Central memory CD8-positive, alpha-beta T cell (primary cell): ENCODE measurements at regions not wholly inside any gene's neighbourhood (a gene's known extent, or its start where the extent isn't known, plus 50 kb on each side); places are given as distances from the start of the nearest gene placed in this dataset.

Experiments used
- ATAC-seq: fragments of 150-1000 bp; cut with Tn5 transposase; replicated peaks from 2 replicates; pipeline ENCODE4 v1.10.0; 2022; ENCODE audit warnings: mild to moderate bottlenecking, moderate FRiP score, moderate number of reproducible peaks; ENCODE audit not compliant: poor library complexity, severe bottlenecking; ENCODE audit errors: extremely low read depth
- DNase-seq, 2 donors: peaks; one replicate each; pipeline ENCODE4 v3.0.0; 2021; ENCODE audit warnings: low spot score in 2 of 2
- H3K27ac Mint-ChIP-seq: one replicate; pipeline ENCODE4 v1.8.0; 2022; ENCODE audit warnings: low read depth, mild to moderate bottlenecking, moderate library complexity, mixed read lengths
- H3K27me3 Mint-ChIP-seq: one replicate; pipeline ENCODE4 v1.8.0; 2022; ENCODE audit warnings: mixed read lengths
- H3K36me3 Mint-ChIP-seq: one replicate; pipeline ENCODE4 v1.8.0; 2022; ENCODE audit warnings: mild to moderate bottlenecking, moderate library complexity, mixed read lengths; ENCODE audit not compliant: insufficient read depth
- H3K4me1 Mint-ChIP-seq: one replicate; pipeline ENCODE4 v1.8.0; 2022; ENCODE audit warnings: mixed read lengths
- H3K4me3 Mint-ChIP-seq: one replicate; pipeline ENCODE4 v1.8.0; 2022; ENCODE audit warnings: mild to moderate bottlenecking, moderate library complexity, mixed read lengths
- H3K9me3 Mint-ChIP-seq: one replicate; pipeline ENCODE4 v1.8.0; 2022; ENCODE audit warnings: mixed read lengths

- H3K27me3 Mint-ChIP-seq = no peaks in the 10 kb centered on the region
- peaks cover 27% of the 10 kb centered on the region for H3K9me3 Mint-ChIP-seq
- no peak for DNase-seq
- H3K4me3 Mint-ChIP-seq = no peak overlapping the region
- H3K4me1 Mint-ChIP-seq = no peaks in the 10 kb centered on the region
- ATAC-seq = no peak
- no peaks in the 10 kb centered on the region for H3K36me3 Mint-ChIP-seq
- no peak overlapping the region for H3K27ac Mint-ChIP-seq
Measured at GRCh38 chr6:50249493-50249892, 199.8 kb upstream of the DEFB112 start.

GRCh38 chr6:50257322-50257721 is 207.6 kb upstream of the DEFB112 start:
- H3K27ac Mint-ChIP-seq = no peak overlapping the region
- H3K4me3 Mint-ChIP-seq = no peak overlapping the region
- DNase-seq (no peak), ATAC-seq (no peak)
- H3K9me3 Mint-ChIP-seq = peaks cover 38% of the 10 kb centered on the region
- peaks cover 3% of the 10 kb centered on the region for H3K36me3 Mint-ChIP-seq
- no peaks in the 10 kb centered on the region for H3K4me1 Mint-ChIP-seq
- no peaks in the 10 kb centered on the region for H3K27me3 Mint-ChIP-seq

- DNase-seq = no peak
- peaks cover 3% of the 10 kb centered on the region for H3K36me3 Mint-ChIP-seq
- no peaks in the 10 kb centered on the region for H3K4me1 Mint-ChIP-seq
- no peak for ATAC-seq
- no peak overlapping the region for H3K27ac Mint-ChIP-seq
- no peak overlapping the region for H3K4me3 Mint-ChIP-seq
- no peaks in the 10 kb centered on the region for H3K27me3 Mint-ChIP-seq
- peaks cover 43% of the 10 kb centered on the region for H3K9me3 Mint-ChIP-seq
Measured at GRCh38 chr6:50259903-50260302, 210.2 kb upstream of the DEFB112 start.

GRCh38 chr6:50264995-50265571 is 215.4 kb upstream of the DEFB112 start:
- H3K36me3 Mint-ChIP-seq = no peaks in the 10 kb centered on the region
- DNase-seq (no peak), ATAC-seq (no peak)
- no peaks in the 10 kb centered on the region for H3K4me1 Mint-ChIP-seq
- H3K27ac Mint-ChIP-seq = no peak overlapping the region
- H3K27me3 Mint-ChIP-seq = no peaks in the 10 kb centered on the region
- no peak overlapping the region for H3K4me3 Mint-ChIP-seq
- peaks cover 28% of the 10 kb centered on the region for H3K9me3 Mint-ChIP-seq

- H3K27me3 Mint-ChIP-seq = no peaks in the 10 kb centered on the region
- no peak overlapping the region for H3K4me3 Mint-ChIP-seq
- H3K4me1 Mint-ChIP-seq = no peaks in the 10 kb centered on the region
- no peak overlapping the region for H3K27ac Mint-ChIP-seq
- no peaks in the 10 kb centered on the region for H3K36me3 Mint-ChIP-seq
- H3K9me3 Mint-ChIP-seq = peaks cover 20% of the 10 kb centered on the region
- ATAC-seq (no peak), DNase-seq (no peak)
Measured at GRCh38 chr6:50270415-50270814, 220.7 kb upstream of the DEFB112 start.

DNA sequence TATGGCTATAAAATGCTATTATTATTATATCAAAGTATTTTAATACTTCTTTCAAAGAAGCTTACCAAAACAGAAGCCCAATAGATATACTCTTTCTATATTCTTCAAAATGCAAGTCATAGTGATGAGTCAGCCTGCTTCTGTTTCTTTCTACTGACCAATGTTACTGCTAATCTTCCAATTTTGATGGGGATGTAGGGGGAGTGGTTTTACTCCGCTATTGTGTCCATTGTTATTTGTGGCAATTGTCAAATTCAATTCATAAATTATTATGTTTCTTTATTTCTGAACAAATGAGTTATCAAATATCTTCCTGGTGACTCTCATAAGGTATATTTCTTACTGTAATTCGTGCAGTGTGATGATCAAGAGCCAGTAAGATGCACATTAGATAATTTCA is 221.5 kb upstream of the DEFB112 start:
- Mint-ChIP-seq H3K27me3 (no peaks in the 10 kb centered on the region), H3K4me1 (no peaks in the 10 kb centered on the region), H3K36me3 (no peaks in the 10 kb centered on the region), H3K4me3 (no peak overlapping the region), H3K27ac (no peak overlapping the region), H3K9me3 (peaks cover 18% of the 10 kb centered on the region)
- no peak for DNase-seq
- no peak for ATAC-seq

DNA sequence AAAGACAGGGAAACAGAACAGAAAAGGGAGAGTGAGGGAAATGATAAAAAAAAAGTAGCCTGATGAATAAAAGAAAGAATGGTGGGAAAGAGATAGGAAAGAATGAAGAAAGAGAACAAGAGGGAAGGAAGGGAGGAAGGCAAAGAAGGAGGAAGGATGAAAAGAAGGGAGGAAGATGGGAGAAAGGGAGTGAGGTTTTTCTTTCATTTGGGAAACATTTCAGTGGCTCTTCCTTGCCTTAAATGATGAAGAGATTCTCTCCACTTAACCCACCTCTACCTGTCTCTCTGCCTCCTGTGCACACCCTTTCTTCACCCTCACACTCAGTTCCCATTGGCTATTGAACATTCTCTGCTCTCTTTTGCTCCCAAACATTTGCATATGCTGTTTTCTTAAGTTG is 222.1 kb upstream of the DEFB112 start:
- H3K27ac Mint-ChIP-seq = no peak overlapping the region

DNA sequence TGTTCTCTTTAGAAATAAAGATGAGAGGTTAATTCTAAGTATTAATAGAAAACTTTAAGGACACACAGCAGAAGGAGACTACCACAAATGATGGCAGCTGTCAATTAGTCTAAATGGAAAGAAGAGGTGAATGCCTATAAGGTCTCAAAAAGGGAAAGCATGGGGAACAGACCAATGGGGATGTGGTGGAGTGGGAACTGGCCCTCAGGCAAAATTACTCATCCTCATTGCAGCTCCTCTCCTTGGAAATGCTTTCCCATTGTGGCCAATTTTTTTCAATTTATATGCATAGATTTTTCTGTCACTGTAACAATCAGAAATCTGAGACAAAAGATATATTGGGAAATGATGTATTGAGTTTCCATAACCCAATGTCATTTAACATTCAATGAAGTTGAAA is 222.9 kb upstream of the DEFB112 start:
- no peak for ATAC-seq
- no peak for DNase-seq
- Mint-ChIP-seq H3K27ac (no peak overlapping the region), H3K9me3 (peaks cover 18% of the 10 kb centered on the region), H3K4me3 (no peak overlapping the region), H3K4me1 (no peaks in the 10 kb centered on the region), H3K27me3 (no peaks in the 10 kb centered on the region), H3K36me3 (no peaks in the 10 kb centered on the region)

More for the DNA sequence above, 222.1 kb upstream of the DEFB112 start:
- ATAC-seq (no peak), DNase-seq (no peak)
- H3K27me3 Mint-ChIP-seq = no peaks in the 10 kb centered on the region
- H3K4me3 Mint-ChIP-seq = no peak overlapping the region
- no peaks in the 10 kb centered on the region for H3K36me3 Mint-ChIP-seq
- H3K4me1 Mint-ChIP-seq = no peaks in the 10 kb centered on the region
- H3K9me3 Mint-ChIP-seq = peaks cover 18% of the 10 kb centered on the region

DNA sequence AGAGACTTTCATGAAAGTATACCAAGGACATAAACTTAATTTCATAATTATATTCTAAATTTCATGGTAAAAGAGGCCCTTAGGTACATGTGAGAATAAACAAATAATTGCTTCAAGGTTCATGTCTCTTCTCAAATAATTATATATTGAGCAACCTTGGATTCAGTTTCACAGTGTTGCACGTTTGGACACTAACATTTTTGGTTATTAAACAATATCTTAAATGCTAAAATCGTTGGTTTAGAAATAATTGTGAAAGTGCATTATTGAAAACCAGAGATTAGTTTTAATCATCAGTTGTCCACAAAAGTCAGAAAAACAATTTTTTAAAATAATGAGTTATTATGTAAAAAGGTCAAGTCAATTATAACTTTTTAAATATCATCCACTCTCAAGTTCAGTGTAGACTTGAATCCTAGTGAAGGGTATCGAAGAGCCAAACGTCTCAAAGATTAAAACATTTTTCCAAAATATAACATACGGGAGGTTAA is 227.1 kb upstream of the DEFB112 start:
- H3K9me3 Mint-ChIP-seq = peaks cover 25% of the 10 kb centered on the region

GRCh38 chr6:50277774-50278173 is 228.0 kb upstream of the DEFB112 start:
- H3K36me3 Mint-ChIP-seq = no peaks in the 10 kb centered on the region
- no peak for DNase-seq
- H3K27ac Mint-ChIP-seq = no peak overlapping the region
- ATAC-seq = no peak
- H3K27me3 Mint-ChIP-seq = no peaks in the 10 kb centered on the region
- H3K9me3 Mint-ChIP-seq = peaks cover 23% of the 10 kb centered on the region
- H3K4me3 Mint-ChIP-seq = no peak overlapping the region
- no peaks in the 10 kb centered on the region for H3K4me1 Mint-ChIP-seq

More for the DNA sequence above, 227.1 kb upstream of the DEFB112 start:
- Mint-ChIP-seq H3K4me1 (no peaks in the 10 kb centered on the region), H3K27ac (no peak overlapping the region), H3K27me3 (no peaks in the 10 kb centered on the region), H3K4me3 (no peak overlapping the region), H3K36me3 (no peaks in the 10 kb centered on the region)
- ATAC-seq (no peak), DNase-seq (no peak)

DNA sequence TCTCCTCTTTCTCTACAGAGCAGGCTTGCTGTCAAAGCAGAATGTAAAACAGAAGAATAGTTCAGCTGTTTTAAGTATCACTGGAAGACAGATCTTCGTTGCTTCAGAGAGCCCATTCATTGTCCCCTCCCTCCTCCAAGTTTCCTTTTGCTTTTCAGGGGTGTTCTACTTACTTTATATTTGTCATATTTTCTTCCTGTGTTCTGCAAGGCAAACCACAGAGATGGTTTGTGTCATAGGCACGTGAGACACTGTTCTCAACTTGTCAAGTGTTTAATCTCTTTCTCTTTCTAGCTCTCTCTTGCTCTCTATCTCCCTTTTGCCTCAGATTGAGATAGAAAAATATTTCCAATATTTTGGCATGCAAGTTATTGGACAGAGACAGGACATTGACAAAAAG is 228.9 kb upstream of the DEFB112 start:
- Mint-ChIP-seq H3K9me3 (peaks cover 17% of the 10 kb centered on the region), H3K27me3 (no peaks in the 10 kb centered on the region), H3K27ac (no peak overlapping the region), H3K4me3 (no peak overlapping the region), H3K4me1 (no peaks in the 10 kb centered on the region), H3K36me3 (no peaks in the 10 kb centered on the region)
- DNase-seq (no peak), ATAC-seq (no peak)

GRCh38 chr6:50285735-50286134 is 236.0 kb upstream of the DEFB112 start:
- no peaks in the 10 kb centered on the region for H3K4me1 Mint-ChIP-seq
- ATAC-seq (no peak), DNase-seq (no peak)
- H3K36me3 Mint-ChIP-seq = no peaks in the 10 kb centered on the region
- H3K9me3 Mint-ChIP-seq = peaks cover 23% of the 10 kb centered on the region
- no peak overlapping the region for H3K27ac Mint-ChIP-seq
- no peak overlapping the region for H3K4me3 Mint-ChIP-seq
- H3K27me3 Mint-ChIP-seq = no peaks in the 10 kb centered on the region

DNA sequence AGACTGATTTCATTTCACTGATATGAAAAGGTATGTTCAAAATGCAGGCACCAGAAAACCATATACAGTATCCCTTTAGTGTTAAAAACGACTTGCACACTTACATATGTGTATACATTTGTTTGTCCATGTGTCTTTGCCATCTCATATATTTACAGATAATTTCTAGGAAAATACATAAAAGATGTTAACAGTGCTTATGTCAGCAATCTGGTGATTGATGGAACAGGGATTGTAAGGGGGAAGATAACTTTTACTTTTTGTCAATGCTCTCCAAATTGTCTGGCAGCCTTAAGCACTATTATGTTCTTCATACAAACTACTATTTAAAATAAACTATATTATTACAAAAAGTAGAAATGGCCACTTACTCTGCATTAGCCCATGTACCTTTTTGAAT is 238.5 kb upstream of the DEFB112 start:
- no peak for DNase-seq
- Mint-ChIP-seq H3K27ac (no peak overlapping the region), H3K4me1 (no peaks in the 10 kb centered on the region), H3K27me3 (no peaks in the 10 kb centered on the region), H3K9me3 (peaks cover 29% of the 10 kb centered on the region), H3K36me3 (no peaks in the 10 kb centered on the region), H3K4me3 (no peak overlapping the region)
- ATAC-seq = no peak
